NCI-H146 treated with DMSO at 0.1 percent for 48 hours (cell line): ENCODE measurements at regions not wholly inside any gene's neighbourhood (a gene's known extent, or its start where the extent isn't known, plus 50 kb on each side); places are given as distances from the start of the nearest gene placed in this dataset.
"Not testable (repeated sequence)": the region's sequence is repeated elsewhere in the genome, so short reads cannot be mapped to it uniquely, and the experiment has no call there.

ENCODE experiments used
- DNase-seq: peaks from one replicate; lab custom pipeline; 2025; ENCODE audit not compliant: unreplicated experiment; lab: John Stamatoyannopoulos, UW

- no peak for DNase-seq
Measured at GRCh38 chr9:117936185-117937130, 232.3 kb downstream of the TLR4 start.

GRCh38 chr9:117938086-117938485 is 233.9 kb downstream of the TLR4 start:
- no peak for DNase-seq

DNA sequence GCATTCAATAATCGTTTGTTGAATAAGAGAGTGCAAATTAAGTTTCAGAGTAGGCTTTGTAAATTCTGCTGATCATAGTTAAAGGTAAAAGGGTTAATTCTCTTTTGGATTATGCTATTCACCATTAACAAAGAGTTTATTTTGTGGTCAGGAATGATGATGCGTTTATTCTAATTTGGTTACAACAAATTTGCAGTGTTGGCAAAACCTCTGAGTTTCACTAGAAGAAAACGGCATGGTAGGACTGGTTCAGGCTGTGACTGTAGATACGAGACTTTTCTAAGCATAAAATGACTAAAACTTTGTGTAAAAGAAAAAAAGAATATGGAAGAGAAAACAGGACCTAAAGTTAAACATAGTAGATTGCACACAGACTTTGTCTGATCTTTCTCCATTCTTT is 234.7 kb downstream of the TLR4 start:
- DNase-seq = no peak

- not testable (repeated sequence) for DNase-seq
Measured at GRCh38 chr9:117944750-117945149, 240.5 kb downstream of the TLR4 start.

- DNase-seq = no peak
Measured at GRCh38 chr9:117945286-117945685, 241.1 kb downstream of the TLR4 start.

DNA sequence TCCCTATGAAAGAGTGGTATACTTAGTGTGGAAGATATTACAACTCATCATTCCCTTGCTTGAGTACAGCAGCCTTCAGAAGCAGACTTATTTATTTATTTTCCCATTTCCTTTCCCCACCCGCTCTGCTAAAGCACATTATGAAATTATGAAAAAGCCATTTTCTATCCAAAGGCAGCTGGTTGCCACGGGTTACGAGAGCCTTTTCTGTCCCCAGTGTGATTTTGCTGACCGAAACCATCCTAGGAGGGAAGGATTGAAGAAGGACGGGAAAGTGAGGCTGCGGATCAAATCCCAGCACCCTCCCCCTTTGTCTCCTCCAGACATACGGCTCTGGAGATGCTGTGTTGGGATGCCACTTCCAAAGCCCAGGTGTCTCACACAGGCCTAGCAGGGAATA is 246.9 kb downstream of the TLR4 start:
- no peak for DNase-seq

- DNase-seq = no peak
Measured at GRCh38 chr9:117952581-117952980, 248.4 kb downstream of the TLR4 start.

- DNase-seq = no peak
Measured at GRCh38 chr9:117957267-117957666, 253.1 kb downstream of the TLR4 start.

GRCh38 chr9:117958726-117959125 is 254.5 kb downstream of the TLR4 start:
- no peak for DNase-seq

DNA sequence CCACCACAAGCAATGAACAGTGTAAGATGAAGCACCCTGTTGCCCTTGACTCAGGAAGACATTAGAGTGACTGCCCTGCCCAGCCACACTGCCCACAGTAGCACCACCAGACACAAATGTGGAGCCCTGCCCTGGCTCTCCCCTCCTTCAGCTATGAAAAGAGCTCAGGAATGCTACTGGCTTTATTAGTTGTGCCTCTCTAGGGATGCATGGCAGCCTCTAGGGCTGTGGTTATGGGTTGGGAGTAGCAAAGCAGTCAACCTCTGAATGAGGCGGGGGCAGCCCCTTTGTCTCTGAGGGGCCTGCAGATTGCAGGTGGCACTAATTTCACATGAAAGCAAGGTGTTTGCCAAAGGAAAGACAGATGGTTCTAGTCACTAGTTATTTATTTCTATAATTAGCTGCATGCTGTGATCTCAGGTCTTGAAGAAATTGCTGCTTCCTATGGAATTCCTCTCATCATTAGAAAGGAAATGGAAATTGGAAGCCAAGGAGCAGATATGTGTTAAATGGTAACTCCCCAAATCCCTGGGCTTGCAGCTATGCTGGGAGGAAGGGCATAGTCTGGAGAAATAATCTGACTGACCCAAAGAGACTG is 259.4 kb downstream of the TLR4 start:
- DNase-seq = no peak

DNA sequence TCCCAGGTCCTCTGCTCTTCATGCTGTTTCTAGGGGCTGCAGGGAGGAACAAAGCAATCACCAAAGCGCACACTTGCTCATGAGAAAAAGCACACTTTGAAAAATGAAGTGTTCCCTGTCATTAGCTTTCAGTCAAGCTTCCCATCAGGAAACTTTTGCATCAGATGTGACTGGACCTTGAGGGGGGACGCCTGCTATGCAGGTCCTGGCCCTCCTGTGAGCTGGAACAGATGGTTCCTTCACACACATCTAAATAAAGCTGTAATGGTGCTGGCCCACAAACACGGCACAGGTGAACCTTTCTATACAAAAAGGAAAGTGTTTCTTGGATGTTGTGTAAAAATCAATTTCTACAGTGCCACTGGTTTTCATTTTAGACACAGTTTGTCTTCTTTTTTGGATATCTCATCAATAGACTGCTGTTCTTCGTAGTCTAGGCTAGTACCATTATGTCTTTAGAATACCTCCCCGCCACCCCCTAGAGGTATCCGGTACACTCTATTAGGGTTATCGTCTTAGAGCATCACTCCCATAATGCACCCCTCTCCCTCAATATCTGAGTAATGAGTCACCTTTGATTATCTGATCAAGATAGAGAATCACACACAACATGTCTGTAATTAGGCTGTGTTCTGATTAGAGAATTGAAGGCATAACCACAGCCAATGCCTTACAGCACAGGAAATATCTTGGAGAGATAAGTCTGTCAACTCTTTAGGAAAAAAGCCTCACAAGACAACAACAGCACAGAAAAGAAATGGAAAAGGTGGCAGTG is 266.3 kb downstream of the TLR4 start:
- no peak for DNase-seq

GRCh38 chr9:117974108-117974507 is 269.9 kb downstream of the TLR4 start:
- DNase-seq = no peak

GRCh38 chr9:117979914-117980313 is 275.7 kb downstream of the TLR4 start:
- no peak for DNase-seq

- no peak for DNase-seq
Measured at GRCh38 chr9:117987945-117988344, 283.7 kb downstream of the TLR4 start.

DNA sequence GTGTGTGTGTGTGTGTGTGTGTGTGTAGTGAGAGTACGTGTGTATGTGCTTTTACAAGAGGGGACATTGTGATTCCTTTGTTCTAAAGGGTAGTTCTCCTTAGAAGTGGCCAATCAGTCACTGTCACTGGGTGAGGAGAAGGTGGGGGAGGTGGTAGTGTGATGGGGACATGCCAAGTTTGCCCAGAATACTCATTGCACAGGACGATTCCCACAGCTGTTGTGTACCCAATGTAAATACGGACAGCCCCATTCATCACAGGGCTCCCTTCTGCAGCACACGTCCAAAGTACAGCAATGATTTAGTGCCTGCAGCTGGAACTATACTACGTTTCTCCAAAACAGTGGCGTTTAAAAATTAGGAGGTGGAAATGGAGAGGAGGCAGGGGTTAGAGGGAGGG is 287.8 kb downstream of the TLR4 start:
- no peak for DNase-seq

DNA sequence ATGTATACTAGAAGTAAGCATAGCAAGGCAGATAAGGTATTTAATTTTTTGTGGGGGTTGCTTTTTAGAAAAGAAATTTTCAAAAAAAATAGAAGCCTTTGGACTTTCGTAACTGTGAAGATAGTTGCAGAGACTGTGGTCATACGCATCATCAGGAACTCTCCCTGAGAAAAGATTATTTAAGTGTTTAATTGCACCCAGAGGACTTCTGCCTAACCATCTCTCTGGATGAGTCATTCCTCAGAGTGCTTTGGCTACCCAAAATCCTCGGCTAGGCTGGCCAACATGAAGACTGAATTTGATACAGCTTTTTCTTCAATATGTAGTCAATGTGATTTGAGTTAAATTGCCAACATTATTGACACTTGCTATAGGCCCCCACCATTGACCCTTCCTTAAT is 296.4 kb downstream of the TLR4 start:
- DNase-seq = no peak

GRCh38 chr9:118003240-118003639 is 299.0 kb downstream of the TLR4 start:
- DNase-seq = no peak

DNA sequence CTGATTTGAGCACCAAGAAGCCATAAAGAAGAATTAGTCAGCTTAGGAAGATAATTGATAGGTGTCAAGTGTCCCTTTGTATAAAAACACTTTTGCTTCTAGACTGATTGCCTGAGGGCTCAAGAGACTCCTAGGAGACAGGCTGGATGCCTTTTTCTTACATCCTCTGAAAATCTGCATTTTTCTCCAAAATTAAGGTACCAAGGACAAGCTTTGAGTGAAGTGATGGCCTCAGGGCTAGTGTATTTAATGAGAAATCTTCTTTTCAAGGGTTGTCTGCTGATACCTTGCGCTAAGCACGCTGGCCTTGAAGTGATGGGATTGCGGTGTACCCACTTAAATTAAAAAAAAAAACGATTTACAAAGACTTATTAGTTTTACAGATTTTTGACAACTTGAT is 304.0 kb downstream of the TLR4 start:
- DNase-seq = no peak

- no peak for DNase-seq
Measured at GRCh38 chr9:118009614-118010013, 305.4 kb downstream of the TLR4 start.

DNA sequence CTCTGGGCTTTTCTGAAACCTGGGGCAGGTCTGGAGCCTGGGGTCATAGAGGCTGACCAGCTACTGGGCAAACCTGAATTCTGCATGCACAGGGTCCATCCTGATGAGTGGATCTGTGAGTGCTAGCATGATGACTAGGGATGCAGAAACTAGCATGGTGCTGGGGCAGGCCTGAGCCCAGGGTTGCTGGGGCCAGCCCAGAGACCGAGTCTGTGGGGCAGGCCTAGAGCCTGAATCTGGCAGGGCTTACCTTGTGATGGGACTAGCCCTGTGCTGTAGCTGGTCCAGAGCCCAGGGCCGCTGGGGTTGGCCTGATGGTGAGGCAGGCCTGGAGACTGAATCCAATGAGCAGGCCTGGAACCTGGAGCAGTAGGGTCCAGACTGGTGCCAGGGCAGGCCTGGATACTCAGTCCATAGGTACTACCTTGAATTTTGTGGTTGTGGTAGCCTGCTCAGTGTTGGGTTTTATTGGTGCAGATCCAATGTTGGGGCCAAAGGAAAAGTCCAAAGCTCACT is 313.5 kb downstream of the TLR4 start:
- DNase-seq = no peak

- no peak for DNase-seq
Measured at GRCh38 chr9:118023644-118024043, 319.4 kb downstream of the TLR4 start.

GRCh38 chr9:118028225-118028624 is 324.0 kb downstream of the TLR4 start:
- DNase-seq = no peak
